GM19351 (cell line): ENCODE measurements at regions not wholly inside any gene's neighbourhood (a gene's known extent, or its start where the extent isn't known, plus 50 kb on each side); places are given as distances from the start of the nearest gene placed in this dataset.

Experiments
- ATAC-seq: cut with Tn5 transposase; IDR thresholded peaks from one replicate; pipeline ENCODE4 v1.9.1; 2021; ENCODE audit warnings: mild to moderate bottlenecking, moderate library complexity; ENCODE audit not compliant: unreplicated experiment

GRCh38 chr6:164926686-164927085, 382.7 kb downstream of the C6orf118 start:
- ATAC-seq = no peak

GRCh38 chr6:164925681-164926530, 383.5 kb downstream of the C6orf118 start:
- no peak for ATAC-seq

- no peak for ATAC-seq
Measured at GRCh38 chr6:164924674-164925073, 384.7 kb downstream of the C6orf118 start.

- no peak for ATAC-seq
Measured at GRCh38 chr6:164917211-164917610, 392.2 kb downstream of the C6orf118 start.

GRCh38 chr6:164916087-164916486, 393.3 kb downstream of the C6orf118 start:
- no peak for ATAC-seq

GRCh38 chr6:164911873-164912580, 397.4 kb downstream of the C6orf118 start:
- no peak for ATAC-seq

- ATAC-seq = no peak
Measured at GRCh38 chr6:164911151-164911550, 398.3 kb downstream of the C6orf118 start.

GRCh38 chr6:164906766-164907165, 402.6 kb downstream of the C6orf118 start:
- no peak for ATAC-seq

- ATAC-seq = no peak
Measured at GRCh38 chr6:164905311-164905710, 404.1 kb downstream of the C6orf118 start.

GRCh38 chr6:164898412-164898811, 411.0 kb downstream of the C6orf118 start:
- no peak for ATAC-seq

GRCh38 chr6:164897523-164898235, 411.7 kb downstream of the C6orf118 start:
- ATAC-seq = no peak

GRCh38 chr6:164889980-164890379, 419.4 kb downstream of the C6orf118 start:
- no peak for ATAC-seq

GRCh38 chr6:164887660-164888059, 421.7 kb downstream of the C6orf118 start:
- no peak for ATAC-seq

GRCh38 chr6:164882236-164882635, 427.2 kb downstream of the C6orf118 start:
- ATAC-seq = no peak

- ATAC-seq = no peak
Measured at GRCh38 chr6:164871783-164872182, 437.6 kb downstream of the C6orf118 start.

- no peak for ATAC-seq
Measured at GRCh38 chr6:164870164-164870563, 439.2 kb downstream of the C6orf118 start.

- no peak for ATAC-seq
Measured at GRCh38 chr6:164861967-164862366, 447.4 kb downstream of the C6orf118 start.

- ATAC-seq = no peak
Measured at GRCh38 chr6:164859816-164860215, 449.6 kb downstream of the C6orf118 start.

GRCh38 chr6:164856138-164856537, 453.3 kb downstream of the C6orf118 start:
- no peak for ATAC-seq

GRCh38 chr6:164855281-164855680, 454.1 kb downstream of the C6orf118 start:
- ATAC-seq = no peak

GRCh38 chr6:164854526-164854925, 454.9 kb downstream of the C6orf118 start:
- ATAC-seq = no peak

GRCh38 chr6:164845773-164846172, 463.6 kb downstream of the C6orf118 start:
- no peak for ATAC-seq
